ENCODE measurements at regions not wholly inside any gene's neighbourhood (a gene's known extent, or its start where the extent isn't known, plus 50 kb on each side); places are given as distances from the start of the nearest gene placed in this dataset.

DNA sequence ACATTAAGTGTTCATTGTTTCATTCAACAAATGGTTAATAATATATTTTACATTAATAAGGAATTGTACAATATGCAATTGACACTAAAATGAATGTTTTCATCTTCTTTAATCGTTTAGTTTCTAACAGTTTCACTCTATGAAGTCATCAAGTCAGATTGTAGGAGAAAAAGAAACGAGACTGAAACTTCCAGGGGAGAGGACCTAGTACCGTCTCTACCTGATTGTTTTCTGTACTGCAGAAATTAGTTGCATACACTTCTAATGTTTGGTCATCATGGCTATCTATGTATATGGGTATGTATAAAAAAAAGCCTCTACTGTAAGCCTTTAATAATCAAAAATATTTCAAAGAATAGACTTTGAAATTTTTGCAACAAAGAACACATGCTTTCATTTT is 1350.9 kb downstream of the ARAP2 start:
- intact Hi-C loops (cut with micrococcal nuclease): no loop called here
- no peak overlapping the region for H3K4me2 ChIP-seq (ENCODE audit: low read length)

GRCh38 chr4:34920032-34920431 is 1324.3 kb downstream of the ARAP2 start:
- ATAC-seq: no peak
- no peaks in the 10 kb centered on the region for H3K36me3 ChIP-seq (ENCODE audit: low read depth, low read length)

More for the DNA sequence above, 1350.9 kb downstream of the ARAP2 start:
- ATAC-seq: no peak
- Histone ChIP-seq H3K36me3 (ENCODE audit: low read depth, low read length) (no peaks in the 10 kb centered on the region), H3F3A (ENCODE audit: low read length, unreplicated experiment) (no peaks in the 10 kb centered on the region), H3K9me2 (replicated peaks; ENCODE audit: low read length) (no peaks in the 10 kb centered on the region), H3K4me3 (ENCODE audit: low read length) (no peak overlapping the region), H3K27ac (ENCODE audit: low read length) (no peak overlapping the region), H4K20me1 (ENCODE audit: low read length) (no peaks in the 10 kb centered on the region), H3K9me3 (ENCODE audit: low read length) (no peaks in the 10 kb centered on the region), H2AFZ (ENCODE audit: low read length) (no peak overlapping the region), H3K27me3 (ENCODE audit: low read length) (no peaks in the 10 kb centered on the region), H3K79me2 (ENCODE audit: low read length) (no peaks in the 10 kb centered on the region), H3K9ac (ENCODE audit: low read length) (no peak overlapping the region), H3K4me1 (ENCODE audit: insufficient read depth, low read length) (no peaks in the 10 kb centered on the region)
- BruUV-seq (replicated peaks): no TSS peak
- TF ChIP-seq EZH2 (IDR thresholded peaks at IDR 0.05; ENCODE audit: low read length, unreplicated experiment) (no peak), EZH2phosphoT487 (IDR thresholded peaks at IDR 0.05; ENCODE audit: borderline replicate concordance, low read length) (no peak), CTCF (conservative IDR thresholded peaks at IDR 0.05; ENCODE audit: low read depth, low read length) (no peak)
- no peak for DNase-seq
- ChIA-PET POLR2A (ENCODE audit: unreplicated experiment) (no interaction called here), CTCF (no interaction called here)

DNA sequence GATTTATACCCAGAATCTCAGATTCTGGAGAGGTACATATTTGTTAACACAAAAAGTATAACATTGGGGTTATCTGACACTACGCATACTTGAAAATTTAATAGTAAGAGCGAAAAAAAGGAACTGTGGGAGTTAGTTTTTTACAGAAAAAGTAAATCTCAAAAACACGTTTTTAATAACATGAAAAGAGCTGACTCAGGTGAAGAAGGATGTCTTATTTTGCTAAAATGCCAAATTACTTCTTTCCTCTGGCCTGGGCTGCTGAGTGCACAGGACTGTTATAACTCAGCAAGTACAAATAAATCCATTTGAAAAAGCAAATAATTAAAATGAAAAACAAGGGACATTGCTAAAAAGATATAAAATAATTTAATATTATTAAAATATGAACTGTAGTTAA is 1322.9 kb downstream of the ARAP2 start:
- TF ChIP-seq EZH2phosphoT487 (IDR thresholded peaks at IDR 0.05; ENCODE audit: borderline replicate concordance, low read length): no peak
- no peak for TF ChIP-seq CTCF (conservative IDR thresholded peaks at IDR 0.05; ENCODE audit: low read depth, low read length)
- no peak for TF ChIP-seq EZH2 (IDR thresholded peaks at IDR 0.05; ENCODE audit: low read length, unreplicated experiment)
- H3K27ac ChIP-seq (ENCODE audit: low read length): no peak overlapping the region
- H3K9me3 ChIP-seq (ENCODE audit: low read length): no peaks in the 10 kb centered on the region
- DNase-seq (no peak), ATAC-seq (no peak)
- no peaks in the 10 kb centered on the region for H3K79me2 ChIP-seq (ENCODE audit: low read length)
- H4K20me1 ChIP-seq (ENCODE audit: low read length): no peaks in the 10 kb centered on the region
- ChIA-PET CTCF (no interaction called here), POLR2A (ENCODE audit: unreplicated experiment) (no interaction called here)
- no peak overlapping the region for H3K9ac ChIP-seq (ENCODE audit: low read length)
- H3K36me3 ChIP-seq (ENCODE audit: low read depth, low read length): no peaks in the 10 kb centered on the region
- no peak overlapping the region for H3K4me3 ChIP-seq (ENCODE audit: low read length)
- no peaks in the 10 kb centered on the region for H3F3A ChIP-seq (ENCODE audit: low read length, unreplicated experiment)
- no peak overlapping the region for H2AFZ ChIP-seq (ENCODE audit: low read length)
- H3K4me2 ChIP-seq (ENCODE audit: low read length): no peak overlapping the region
- H3K9me2 ChIP-seq (replicated peaks; ENCODE audit: low read length): no peaks in the 10 kb centered on the region
- BruUV-seq (replicated peaks): no TSS peak
- intact Hi-C loops (cut with micrococcal nuclease): no loop called here
- H3K27me3 ChIP-seq (ENCODE audit: low read length): no peaks in the 10 kb centered on the region
- H3K4me1 ChIP-seq (ENCODE audit: insufficient read depth, low read length): no peaks in the 10 kb centered on the region

More at GRCh38 chr4:34920032-34920431, 1324.3 kb downstream of the ARAP2 start:
- H3K79me2 ChIP-seq (ENCODE audit: low read length): no peaks in the 10 kb centered on the region
- no peaks in the 10 kb centered on the region for H3K4me1 ChIP-seq (ENCODE audit: insufficient read depth, low read length)
- no peak for DNase-seq
- ChIA-PET CTCF (no interaction called here), POLR2A (ENCODE audit: unreplicated experiment) (no interaction called here)
- H3F3A ChIP-seq (ENCODE audit: low read length, unreplicated experiment): no peaks in the 10 kb centered on the region
- no peaks in the 10 kb centered on the region for H4K20me1 ChIP-seq (ENCODE audit: low read length)
- no TSS peak for BruUV-seq (replicated peaks)
- no peaks in the 10 kb centered on the region for H3K9me2 ChIP-seq (replicated peaks; ENCODE audit: low read length)
- no peaks in the 10 kb centered on the region for H3K9me3 ChIP-seq (ENCODE audit: low read length)
- no peak overlapping the region for H3K4me2 ChIP-seq (ENCODE audit: low read length)
- no peak overlapping the region for H2AFZ ChIP-seq (ENCODE audit: low read length)
- no peak overlapping the region for H3K27ac ChIP-seq (ENCODE audit: low read length)
- H3K4me3 ChIP-seq (ENCODE audit: low read length): no peak overlapping the region
- no peaks in the 10 kb centered on the region for H3K27me3 ChIP-seq (ENCODE audit: low read length)
- TF ChIP-seq CTCF (conservative IDR thresholded peaks at IDR 0.05; ENCODE audit: low read depth, low read length): no peak
- no peak for TF ChIP-seq EZH2phosphoT487 (IDR thresholded peaks at IDR 0.05; ENCODE audit: borderline replicate concordance, low read length)
- no peak for TF ChIP-seq EZH2 (IDR thresholded peaks at IDR 0.05; ENCODE audit: low read length, unreplicated experiment)
- intact Hi-C loops (cut with micrococcal nuclease): no loop called here
- no peak overlapping the region for H3K9ac ChIP-seq (ENCODE audit: low read length)
